HepG2 (cell line): ENCODE measurements at regions not wholly inside any gene's neighbourhood (a gene's known extent, or its start where the extent isn't known, plus 50 kb on each side); places are given as distances from the start of the nearest gene placed in this dataset.

Experiments used
- ATAC-seq: fragments of 200-7000 bp; cut with Tn5 transposase; 3 replicates; pipeline ENCODE4 v1.9.1; 2020; ENCODE audit warnings: mild to moderate bottlenecking, moderate library complexity
- BruUV-seq: library from RNA; stranded (reverse); fragments of 400-500 nt; replicated peaks from 2 replicates; lab custom pipeline; 2021; lab: Mats Ljungman, UMichigan
- CTCF ChIA-PET: fragments of 300-600 bp; formaldehyde crosslinking; extraction: SDS; loops from one replicate; lab custom pipeline; 2021; ENCODE audit warnings: low total read pairs, inconsistent platforms, low intra/inter-chr PET ratio; lab: Yijun Ruan, JAX
- POLR2A ChIA-PET: fragments of 350-600 bp; sonication (Branson Sonifier 250); formaldehyde crosslinking; loops from one replicate; lab custom pipeline; 2020; ENCODE audit warnings: antibody characterized with exemption, inconsistent platforms; lab: Yijun Ruan, JAX
- DNase-seq: peaks from one replicate; pipeline ENCODE4 v3.0.0-alpha.2; 2015; ENCODE audit warnings: low spot score
- FAIRE-seq: peaks from 3 replicates; lab custom pipeline; 2011; peaks lifted over from hg19 to GRCh38; lab: Jason Lieb, UNC
- H2AFZ ChIP-seq: one replicate; pipeline ENCODE4 v1.6.1; 2011; ENCODE audit warnings: low read length, inconsistent platforms
- H3K27ac ChIP-seq: fragments of 300-600 bp; 3 replicates; pipeline ENCODE4 v1.8.0; 2011; ENCODE audit warnings: mixed run types, mild to moderate bottlenecking, mixed read lengths, low read length, inconsistent platforms; ENCODE audit not compliant: insufficient read depth; ENCODE audit errors: extremely low read length
- H3K27me3 ChIP-seq, 2 experiments: fragments of 200-600 bp in 1 of 2; 2 replicates in 1 of 2; 3 replicates in 1 of 2; pipeline versions ENCODE4 v1.6.0 to v1.8.0; 2011; ENCODE audit warnings: low read length in 2 of 2, mild to moderate bottlenecking in 2 of 2, moderate library complexity in 2 of 2, inconsistent platforms in 1 of 2; ENCODE audit not compliant: insufficient read depth in 2 of 2, control insufficient read depth in 1 of 2
- H3K36me3 ChIP-seq, 2 experiments: fragments of 200-600 bp in 1 of 2; replicated peaks in 1 of 2; 2 replicates in 1 of 2; 3 replicates in 1 of 2; pipeline versions ENCODE4 v1.5.1 to v1.8.0; 2011; ENCODE audit warnings: low read length in 2 of 2, inconsistent platforms in 1 of 2; ENCODE audit not compliant: insufficient read depth in 2 of 2, control insufficient read depth in 1 of 2
- H3K4me1 ChIP-seq: 2 replicates; pipeline ENCODE4 v1.5.1; 2012; ENCODE audit warnings: low read length, inconsistent platforms; ENCODE audit not compliant: insufficient read depth
- H3K4me2 ChIP-seq: 2 replicates; pipeline ENCODE4 v1.6.0; 2011; ENCODE audit warnings: low read depth, low read length, inconsistent platforms
- H3K4me3 ChIP-seq, 3 experiments: fragments of 200-600 bp in 1 of 3; sonication (generic), shearing (Covaris generic) in 1 of 3; replicated peaks in 1 of 3; 2 replicates each; pipeline ENCODE4 v1.5.1; 2011 to 2016; ENCODE audit warnings: low read length in 3 of 3, inconsistent platforms in 2 of 3, low read depth in 2 of 3, mild to moderate bottlenecking in 2 of 3, control low read depth in 1 of 3, mixed read lengths in 1 of 3; ENCODE audit not compliant: insufficient read depth in 1 of 3
- H3K79me2 ChIP-seq: one replicate; pipeline ENCODE4 v1.6.1; 2011; ENCODE audit warnings: low read length, inconsistent platforms; ENCODE audit not compliant: insufficient read depth
- H3K9ac ChIP-seq: 2 replicates; pipeline ENCODE4 v1.6.0; 2011; ENCODE audit warnings: mild to moderate bottlenecking, low read depth, low read length, inconsistent platforms; ENCODE audit not compliant: insufficient read depth
- H3K9me3 ChIP-seq: 2 replicates; pipeline ENCODE4 v1.5.1; 2012; ENCODE audit warnings: mild to moderate bottlenecking, low read length
- H4K20me1 ChIP-seq: 2 replicates; pipeline ENCODE4 v1.6.0; 2011; ENCODE audit warnings: inconsistent platforms, mild to moderate bottlenecking, low read length, moderate library complexity; ENCODE audit not compliant: insufficient read depth
- ADNP ChIP-seq: sonication (generic); formaldehyde crosslinking; IDR thresholded peaks from 2 replicates; pipeline ENCODE4 v1.4.0; 2020; ENCODE audit warnings: missing genetic modification reagents
- ATF7 ChIP-seq, 2 experiments: fragments of 450-650 bp in 1 of 2; sonication (generic) in 1 of 2; formaldehyde crosslinking in 1 of 2; IDR thresholded peaks; 2 replicates each; pipeline versions ENCODE4 v1.4.0 to v1.6.1; 2016 to 2020; ENCODE audit warnings: antibody characterized with exemption in 1 of 2, mild to moderate bottlenecking in 1 of 2, missing genetic modification reagents in 1 of 2
- CEBPZ ChIP-seq: IDR thresholded peaks from 2 replicates; pipeline ENCODE4 v1.6.1; 2012; ENCODE audit warnings: low read length, improper control_type of control experiment
- HOXA9 ChIP-seq: sonication (generic); formaldehyde crosslinking; IDR thresholded peaks from 2 replicates; pipeline ENCODE4 v1.8.1; 2022; ENCODE audit warnings: missing genetic modification reagents, mild to moderate bottlenecking, moderate library complexity, borderline replicate concordance
- KDM4B ChIP-seq: sonication (generic); formaldehyde crosslinking; IDR thresholded peaks from 2 replicates; pipeline ENCODE4 v1.4.0; 2020; ENCODE audit warnings: missing genetic modification reagents
- KLF6 ChIP-seq: IDR thresholded peaks from 2 replicates; pipeline ENCODE4 v1.8.0; 2016; ENCODE audit warnings: missing biosample characterization, missing genetic modification reagents
- MED8 ChIP-seq: sonication (generic); formaldehyde crosslinking; IDR thresholded peaks from 2 replicates; pipeline ENCODE4 v1.8.1; 2023; ENCODE audit warnings: mild to moderate bottlenecking, missing genetic modification reagents; ENCODE audit not compliant: insufficient replicate concordance
- PRDM4 ChIP-seq: sonication (generic); formaldehyde crosslinking; IDR thresholded peaks from 2 replicates; pipeline ENCODE4 v1.9.0; 2021; ENCODE audit warnings: missing genetic modification reagents, borderline replicate concordance
- REXO4 ChIP-seq: sonication (generic); formaldehyde crosslinking; IDR thresholded peaks from 2 replicates; pipeline ENCODE4 v1.8.0; 2022; ENCODE audit warnings: missing genetic modification reagents, mild to moderate bottlenecking, borderline replicate concordance
- WIZ ChIP-seq: sonication (generic); formaldehyde crosslinking; IDR thresholded peaks from 2 replicates; pipeline ENCODE4 v1.5.1; 2020; ENCODE audit warnings: mild to moderate bottlenecking, missing genetic modification reagents
- YY1 ChIP-seq: IDR thresholded peaks from 2 replicates; pipeline ENCODE4 v1.6.1; 2011; ENCODE audit warnings: low read length, low read depth, moderate library complexity, mild to moderate bottlenecking; ENCODE audit not compliant: insufficient read depth, insufficient replicate concordance
- ZNF639 ChIP-seq: conservative IDR thresholded peaks from 2 replicates; pipeline ENCODE4 v1.6.1; 2018; ENCODE audit warnings: missing genetic modification reagents
- ZNF652 ChIP-seq: IDR thresholded peaks from 2 replicates; pipeline ENCODE4 v1.6.1; 2016; ENCODE audit warnings: low read depth, borderline replicate concordance
- ZNF800 ChIP-seq: sonication (generic); formaldehyde crosslinking; IDR thresholded peaks from 2 replicates; pipeline ENCODE4 v1.4.0; 2020; ENCODE audit warnings: missing genetic modification reagents
- in situ Hi-C: cut with HindIII; loops from 2 replicates; pipeline ENCODE4 v1.10.0; 2017; ENCODE audit warnings: low pct_unique_long_range_greater_than_20kb; ENCODE audit not compliant: extremely low pct_ligation_motif_present
- intact Hi-C: fragments of 100-400 bp; cut with micrococcal nuclease; formaldehyde crosslinking; loops from one replicate; pipeline ENCODE4 v1.10.0; 2022; ENCODE audit not compliant: unreplicated experiment

DNA sequence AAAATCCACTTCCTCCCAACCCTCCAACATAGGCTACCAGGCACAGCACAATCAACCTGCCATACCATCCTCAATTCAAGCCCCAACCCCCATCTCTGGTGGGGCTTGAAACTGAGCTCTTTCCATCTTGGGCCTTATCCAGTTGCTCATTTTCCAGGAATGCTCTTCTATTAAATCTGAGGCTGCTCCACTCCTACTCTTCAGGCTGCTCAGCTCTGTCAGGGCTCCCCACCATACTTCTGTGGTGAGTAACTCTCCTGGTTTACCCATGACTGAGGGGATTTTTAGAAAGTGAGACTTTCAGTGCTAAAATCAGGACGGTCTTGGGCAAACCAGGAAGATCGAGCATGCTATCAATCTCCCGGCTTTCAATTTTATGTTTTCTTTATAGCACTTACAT is 512.8 kb downstream of the LMO7 start (continued):
- TF ChIP-seq PRDM4 (no peak), YY1 (no peak), CEBPZ (no peak), REXO4 (CRISPR knock-in tag) (no peak), KLF6 (CRISPR knock-in tag) (no peak), WIZ (no peak), ZNF639 (no peak)
- TF ChIP-seq, all 625 proteins: peak for 0

GRCh38 chr13:76148374-76148773 is 512.2 kb downstream of the LMO7 start:
- ChIA-PET POLR2A (no interaction called here), CTCF (no interaction called here)
- H3K4me1 ChIP-seq: no peaks in the 10 kb centered on the region
- FAIRE-seq: no peak
- H3K4me2 ChIP-seq: no peak overlapping the region
- no peak overlapping the region for H3K27ac ChIP-seq
- ATAC-seq: no peak
- intact Hi-C loops (no loop called here), in situ Hi-C loops (no loop called here)
- no peaks in the 10 kb centered on the region for H3K36me3 ChIP-seq
- no peak overlapping the region for H3K4me3 ChIP-seq
- H2AFZ ChIP-seq: no peak overlapping the region
- BruUV-seq: no TSS peak
- no peak overlapping the region for H3K9ac ChIP-seq
- no peaks in the 10 kb centered on the region for H3K9me3 ChIP-seq
- H3K79me2 ChIP-seq: no peaks in the 10 kb centered on the region
- DNase-seq: no peak
- no peaks in the 10 kb centered on the region for H3K27me3 ChIP-seq
- H4K20me1 ChIP-seq: no peaks in the 10 kb centered on the region
- TF ChIP-seq KDM4B (CRISPR knock-in tag) (no peak), ATF7 (IDR thresholded peaks at IDR 0.05) (no peak), ATF7 (CRISPR knock-in tag; IDR thresholded peaks at IDR 0.05) (no peak), ADNP (CRISPR knock-in tag) (no peak), ZNF639 (no peak), ZNF800 (CRISPR knock-in tag) (no peak), HOXA9 (CRISPR knock-in tag) (no peak), MED8 (no peak), ZNF652 (CRISPR knock-in tag) (no peak)
